Endothelial cell of umbilical vein (primary cell): ENCODE measurements at regions not wholly inside any gene's neighbourhood (a gene's known extent, or its start where the extent isn't known, plus 50 kb on each side); places are given as distances from the start of the nearest gene placed in this dataset.

Experiments
- BruUV-seq: library from RNA; stranded (reverse); fragments of 400-500 nt; replicated peaks from 2 replicates; lab custom pipeline; 2021; lab: Mats Ljungman, UMichigan
- CTCF ChIA-PET: fragments of 300-600, 350-600 bp; sonication (Branson Sonifier 250); formaldehyde crosslinking; loops from one replicate; lab custom pipeline; 2021; ENCODE audit warnings: antibody characterized with exemption, inconsistent platforms; lab: Charles Lee
- POLR2A ChIA-PET: fragments of 300-600, 350-600 bp; sonication (Branson Sonifier 250); formaldehyde crosslinking; loops from one replicate; lab custom pipeline; 2021; ENCODE audit warnings: antibody characterized with exemption, inconsistent platforms; lab: Charles Lee
- DNase-seq: peaks from one replicate; pipeline ENCODE4 v3.0.0-alpha.2; 2011; ENCODE audit warnings: low read depth, low spot score
- FAIRE-seq: peaks from 2 replicates; lab custom pipeline; 2011; peaks lifted over from hg19 to GRCh38; lab: Jason Lieb, UNC
- H2AFZ ChIP-seq: 2 replicates; pipeline ENCODE4 v1.6.0; 2012; ENCODE audit warnings: low read depth, low read length, control low read depth, inconsistent platforms
- H3K27ac ChIP-seq: 2 replicates; pipeline ENCODE4 v1.5.1; 2011; ENCODE audit warnings: low read depth, mild to moderate bottlenecking, control low read depth, low read length, moderate library complexity; ENCODE audit not compliant: insufficient read depth
- H3K27me3 ChIP-seq, 2 experiments: 2 replicates each; pipeline versions ENCODE4 v1.6.0 to v1.6.1; 2011; ENCODE audit warnings: low read length in 2 of 2, mixed read lengths in 1 of 2; ENCODE audit not compliant: control insufficient read depth in 2 of 2, insufficient read depth in 2 of 2
- H3K36me3 ChIP-seq, 2 experiments: 2 replicates in 1 of 2; 3 replicates in 1 of 2; pipeline ENCODE4 v1.5.1; 2011; ENCODE audit warnings: low read length in 2 of 2, mild to moderate bottlenecking in 1 of 2, moderate library complexity in 1 of 2; ENCODE audit not compliant: control insufficient read depth in 2 of 2, insufficient read depth in 2 of 2; ENCODE audit errors: extremely low read depth in 1 of 2
- H3K4me1 ChIP-seq: 3 replicates; pipeline ENCODE4 v1.5.1; 2011; ENCODE audit warnings: mild to moderate bottlenecking, low read length; ENCODE audit not compliant: control insufficient read depth, insufficient read depth; ENCODE audit errors: extremely low read depth
- H3K4me2 ChIP-seq: 2 replicates; pipeline ENCODE4 v1.6.1; 2011; ENCODE audit warnings: low read length, control low read depth, mixed read lengths; ENCODE audit not compliant: insufficient read depth
- H3K4me3 ChIP-seq, 3 experiments: fragments of 200-600 bp in 1 of 3; sonication (generic), shearing (Covaris generic) in 1 of 3; replicated peaks in 1 of 3; 2 replicates each; pipeline ENCODE4 v1.5.1; 2011 to 2016; ENCODE audit warnings: control low read depth in 3 of 3, low read length in 3 of 3, mild to moderate bottlenecking in 2 of 3, inconsistent platforms in 1 of 3, low read depth in 1 of 3, moderate library complexity in 1 of 3; ENCODE audit not compliant: insufficient read depth in 1 of 3
- H3K79me2 ChIP-seq: 2 replicates; pipeline ENCODE4 v1.6.0; 2012; ENCODE audit warnings: low read length, inconsistent platforms; ENCODE audit not compliant: control insufficient read depth, insufficient read depth
- H3K9ac ChIP-seq: replicated peaks from 2 replicates; pipeline ENCODE3; 2011; ENCODE audit warnings: low read length, control low read depth; ENCODE audit not compliant: insufficient read depth; ENCODE audit errors: extremely low read depth
- H3K9me1 ChIP-seq: replicated peaks from 3 replicates; pipeline ENCODE4 v1.6.0; 2011; ENCODE audit warnings: mild to moderate bottlenecking, low read length; ENCODE audit not compliant: control insufficient read depth, insufficient read depth; ENCODE audit errors: extremely low read depth
- H3K9me3 ChIP-seq: replicated peaks from 2 replicates; pipeline ENCODE4 v1.5.1; 2012; ENCODE audit warnings: low read length, inconsistent platforms; ENCODE audit not compliant: control insufficient read depth, insufficient read depth
- H4K20me1 ChIP-seq: replicated peaks from 2 replicates; pipeline ENCODE3; 2011; ENCODE audit warnings: mild to moderate bottlenecking, low read length; ENCODE audit not compliant: control insufficient read depth, insufficient read depth; ENCODE audit errors: extremely low read depth
- CTCF ChIP-seq, 2 donors: IDR thresholded peaks; 1 replicate in 1 of 2; 2 replicates in 1 of 2; pipeline ENCODE4 v1.5.1; 2011; ENCODE audit warnings: low read length in 2 of 2, mild to moderate bottlenecking in 2 of 2, moderate library complexity in 2 of 2, control low read depth in 1 of 2, inconsistent platforms in 1 of 2, low read depth in 1 of 2; ENCODE audit not compliant: insufficient read depth in 1 of 2; ENCODE audit errors: extremely low read depth in 1 of 2
- EZH2 ChIP-seq: IDR thresholded peaks from 2 replicates; pipeline ENCODE4 v1.6.1; 2012; ENCODE audit warnings: borderline replicate concordance, low read depth, mild to moderate bottlenecking, moderate library complexity, low read length, inconsistent platforms; ENCODE audit not compliant: severe bottlenecking
- FOS ChIP-seq: IDR thresholded peaks from 2 replicates; pipeline ENCODE4 v1.6.1; 2011; ENCODE audit warnings: mild to moderate bottlenecking, low read length, moderate library complexity, borderline replicate concordance; ENCODE audit not compliant: insufficient read depth
- GATA2 ChIP-seq: IDR thresholded peaks from 2 replicates; pipeline ENCODE4 v1.7.0; 2011; ENCODE audit warnings: low read depth, mild to moderate bottlenecking, moderate library complexity, mixed read lengths, low read length; ENCODE audit not compliant: insufficient read length, insufficient read depth
- JUN ChIP-seq: IDR thresholded peaks from 2 replicates; pipeline ENCODE4 v1.6.1; 2011; ENCODE audit warnings: borderline replicate concordance, low read depth; ENCODE audit not compliant: insufficient read length, insufficient read depth
- MAX ChIP-seq: IDR thresholded peaks from 2 replicates; pipeline ENCODE4 v1.6.1; 2011; ENCODE audit not compliant: insufficient read depth, insufficient read length
- MYC ChIP-seq: IDR thresholded peaks from one replicate; pipeline ENCODE4 v1.6.1; 2011; ENCODE audit warnings: mild to moderate bottlenecking, low read depth, low read length
- POLR2A ChIP-seq: IDR thresholded peaks from 2 replicates; pipeline ENCODE4 v1.6.1; 2012; ENCODE audit warnings: low read depth, mild to moderate bottlenecking, control low read depth, low read length
- POLR2AphosphoS5 ChIP-seq: IDR thresholded peaks from 2 replicates; pipeline ENCODE4 v1.6.1; 2012; ENCODE audit warnings: low read depth, mild to moderate bottlenecking, control low read depth, low read length, moderate library complexity; ENCODE audit not compliant: insufficient read depth
- dilution Hi-C: fragments of 300-500 bp; cut with MboI; formaldehyde crosslinking; loops from one replicate; pipeline ENCODE4 v1.15.0; 2019; ENCODE audit warnings: low sequenced_read_pairs; ENCODE audit not compliant: extremely low pct_ligation_motif_present
- intact Hi-C: fragments of 100-400 bp; cut with micrococcal nuclease; formaldehyde crosslinking; loops from one replicate; pipeline ENCODE4 v1.10.0; 2022

GRCh38 chr12:124458220-124458991, 109.0 kb downstream of the NCOR2 start:
- no peak overlapping the region for H3K4me3 ChIP-seq
- dilution Hi-C loops (no loop called here), intact Hi-C loops (no loop called here)
- H3K36me3 ChIP-seq, result peaks cover 0 to 10% of the 10 kb centered on the region in 2 experiments
- no peak overlapping the region for H2AFZ ChIP-seq
- no peak overlapping the region for H3K9ac ChIP-seq
- H3K79me2 ChIP-seq, result no peaks in the 10 kb centered on the region
- no peaks in the 10 kb centered on the region for H3K27me3 ChIP-seq
- no peak overlapping the region for H3K4me2 ChIP-seq
- H3K9me1 ChIP-seq, result no peaks in the 10 kb centered on the region
- ChIA-PET POLR2A (no interaction called here), CTCF (no interaction called here)
- TF ChIP-seq FOS, result no peak
- TF ChIP-seq GATA2, result no peak
- TF ChIP-seq CTCF (IDR thresholded peaks at IDR 0.05; ENCODE audit: extremely low read depth in 1 of 2, insufficient read depth in 1 of 2, low read depth in 1 of 2, low read length in 2 of 2), result no peak
- TF ChIP-seq POLR2A, result no peak
- no peak for TF ChIP-seq EZH2
- no peak for TF ChIP-seq MYC
- TF ChIP-seq JUN, result no peak
- no peak for TF ChIP-seq MAX
- no peak for TF ChIP-seq POLR2AphosphoS5
- H3K9me3 ChIP-seq, result no peaks in the 10 kb centered on the region
- peaks cover 16% of the 10 kb centered on the region for H3K4me1 ChIP-seq
- H4K20me1 ChIP-seq, result no peaks in the 10 kb centered on the region
- no TSS peak for BruUV-seq
- DNase-seq, result no peak
- H3K27ac ChIP-seq, result no peak overlapping the region
- no peak for FAIRE-seq
